ENCODE measurements at regions not wholly inside any gene's neighbourhood (a gene's known extent, or its start where the extent isn't known, plus 50 kb on each side); places are given as distances from the start of the nearest gene placed in this dataset.
A peak's percentile ranks its signal among the peaks of the same experiment; 100 is the strongest.
"Not testable (repeated sequence)": the region's sequence is repeated elsewhere in the genome, so short reads cannot be mapped to it uniquely, and the experiment has no call there.

DNA sequence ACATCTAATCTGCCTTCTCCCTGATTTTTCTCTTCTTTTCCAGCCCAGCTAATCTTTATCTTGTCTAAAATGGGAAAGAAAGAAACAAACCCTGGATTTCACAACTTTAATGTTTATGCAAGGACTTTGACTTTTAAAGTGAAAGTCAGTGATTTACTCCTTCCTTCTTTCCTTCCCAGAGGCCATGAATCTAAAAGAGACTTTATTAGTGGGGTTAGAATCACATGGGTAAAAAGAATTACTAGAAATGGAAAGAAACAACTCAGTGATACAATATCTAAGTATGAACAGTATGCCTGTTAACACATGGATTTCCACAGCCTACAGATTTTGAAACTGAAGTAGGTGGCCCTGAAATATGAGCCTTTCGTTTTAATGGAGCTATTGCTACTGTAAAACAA is 59.8 kb upstream of the KCNK2 start:
- TF ChIP-seq, protein P1, sequence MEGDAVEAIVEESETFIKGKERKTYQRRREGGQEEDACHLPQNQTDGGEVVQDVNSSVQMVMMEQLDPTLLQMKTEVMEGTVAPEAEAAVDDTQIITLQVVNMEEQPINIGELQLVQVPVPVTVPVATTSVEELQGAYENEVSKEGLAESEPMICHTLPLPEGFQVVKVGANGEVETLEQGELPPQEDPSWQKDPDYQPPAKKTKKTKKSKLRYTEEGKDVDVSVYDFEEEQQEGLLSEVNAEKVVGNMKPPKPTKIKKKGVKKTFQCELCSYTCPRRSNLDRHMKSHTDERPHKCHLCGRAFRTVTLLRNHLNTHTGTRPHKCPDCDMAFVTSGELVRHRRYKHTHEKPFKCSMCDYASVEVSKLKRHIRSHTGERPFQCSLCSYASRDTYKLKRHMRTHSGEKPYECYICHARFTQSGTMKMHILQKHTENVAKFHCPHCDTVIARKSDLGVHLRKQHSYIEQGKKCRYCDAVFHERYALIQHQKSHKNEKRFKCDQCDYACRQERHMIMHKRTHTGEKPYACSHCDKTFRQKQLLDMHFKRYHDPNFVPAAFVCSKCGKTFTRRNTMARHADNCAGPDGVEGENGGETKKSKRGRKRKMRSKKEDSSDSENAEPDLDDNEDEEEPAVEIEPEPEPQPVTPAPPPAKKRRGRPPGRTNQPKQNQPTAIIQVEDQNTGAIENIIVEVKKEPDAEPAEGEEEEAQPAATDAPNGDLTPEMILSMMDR (IDR thresholded peaks at IDR 0.05; ENCODE audit: insufficient read depth, low read depth, low read length) = no peak
- DNase-seq (ENCODE audit: low read depth) = peak; percentile 95
- no peak overlapping the region for H3K4me3 ChIP-seq (ENCODE audit: low read depth, low read length)

DNA sequence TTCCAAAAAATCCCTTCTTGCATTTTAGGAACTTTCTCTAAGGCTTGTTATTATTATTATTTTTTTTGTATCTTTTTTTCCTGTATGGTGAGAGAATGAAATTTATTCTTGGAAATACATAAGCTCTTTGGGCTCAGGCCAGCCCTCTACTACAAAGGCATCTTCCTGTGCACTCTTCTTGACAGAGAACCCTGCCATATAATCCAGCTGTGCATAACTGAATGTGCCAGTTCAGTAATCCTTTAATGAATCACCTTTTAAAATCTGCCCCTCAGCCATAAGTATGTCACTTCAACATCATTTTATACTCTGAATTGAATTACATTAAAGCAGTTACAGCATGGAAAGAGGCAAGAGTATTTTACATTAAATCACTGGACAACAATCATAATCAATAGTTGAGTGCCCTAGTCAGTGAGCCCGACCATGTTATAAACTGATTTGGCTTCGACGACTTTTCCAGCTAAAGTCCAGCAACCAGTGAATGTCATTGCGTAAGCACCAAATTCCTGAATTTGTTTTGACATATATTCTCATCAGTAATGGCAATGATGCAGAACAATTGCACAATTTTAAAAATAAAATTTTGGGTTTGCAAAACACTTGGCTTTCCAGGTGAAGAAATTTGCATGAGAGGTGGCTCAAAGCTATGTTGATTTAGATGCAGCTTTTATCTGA is 59.2 kb upstream of the KCNK2 start:
- DNase-seq (ENCODE audit: low read depth) = peak; percentile 73

DNA sequence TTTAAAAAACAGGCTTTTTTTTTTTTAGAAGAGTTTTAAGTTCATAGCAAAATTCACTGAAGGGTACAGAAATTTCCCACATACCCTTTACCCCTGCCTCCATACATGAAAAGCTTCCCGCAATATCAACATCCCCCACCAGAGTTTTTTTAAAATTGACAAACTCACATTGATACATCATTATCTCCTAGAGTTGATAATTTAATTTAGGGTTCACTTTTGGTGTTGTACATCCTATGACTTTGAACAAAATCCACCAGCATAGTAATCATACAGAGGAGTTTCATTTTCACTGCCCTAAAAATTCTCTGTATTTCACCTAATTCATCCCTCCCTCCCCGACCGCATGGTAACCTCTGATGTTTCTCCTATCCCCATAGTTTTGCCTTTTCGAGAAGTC is 53.6 kb upstream of the KCNK2 start:
- TF ChIP-seq, protein P1 (IDR thresholded peaks at IDR 0.05; ENCODE audit: insufficient read depth, low read depth, low read length) = no peak

More for the DNA sequence above, 59.2 kb upstream of the KCNK2 start:
- H3K4me3 ChIP-seq (ENCODE audit: low read depth, low read length) = peak overlapping the region; percentile 2
- TF ChIP-seq, protein P1 (IDR thresholded peaks at IDR 0.05; ENCODE audit: insufficient read depth, low read depth, low read length) = no peak

DNA sequence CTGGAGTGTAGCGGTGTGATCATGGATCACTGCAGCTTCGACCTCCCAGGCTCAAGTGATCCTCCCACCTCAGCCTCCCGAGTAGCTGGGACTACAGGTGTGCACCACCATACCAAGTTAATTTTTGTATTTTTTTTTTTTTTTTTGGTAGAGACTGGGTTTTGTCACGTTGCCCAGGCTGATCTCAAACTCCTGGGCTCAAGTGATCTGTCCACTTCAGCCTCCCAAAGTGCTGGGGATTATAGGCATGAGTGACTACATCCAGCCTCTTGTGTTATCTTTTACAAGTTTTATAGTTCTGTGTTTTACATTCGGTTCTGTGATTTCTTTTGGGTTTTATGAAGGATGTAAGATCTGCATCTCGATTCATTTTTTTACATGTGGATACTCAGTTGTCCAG is 52.0 kb upstream of the KCNK2 start:
- not testable (repeated sequence) for DNase-seq (ENCODE audit: low read depth); H3K4me3 ChIP-seq (ENCODE audit: low read depth, low read length)

More for the DNA sequence above, 53.6 kb upstream of the KCNK2 start:
- no peak for DNase-seq (ENCODE audit: low read depth)
- no peak overlapping the region for H3K4me3 ChIP-seq (ENCODE audit: low read depth, low read length)

DNA sequence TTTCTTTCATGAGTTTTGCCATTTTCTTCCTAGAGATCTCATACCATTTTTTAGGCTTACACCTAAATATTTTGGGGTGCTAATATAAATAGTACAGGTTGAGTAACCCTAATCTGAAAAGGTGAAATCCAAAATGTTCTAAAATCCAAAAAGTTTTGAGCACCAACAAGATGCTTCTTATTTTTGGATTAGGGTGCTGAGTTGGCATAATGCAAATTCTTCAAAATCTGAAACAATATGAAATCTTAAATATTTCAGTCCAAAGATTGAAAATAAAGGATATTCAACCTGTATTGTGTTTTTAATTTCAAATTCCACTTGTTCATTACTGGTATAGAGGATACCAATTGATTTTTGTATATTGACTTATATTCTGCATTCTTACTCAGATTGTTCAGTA is 51.1 kb upstream of the KCNK2 start:
- DNase-seq (ENCODE audit: low read depth) = no peak
- no peak overlapping the region for H3K4me3 ChIP-seq (ENCODE audit: low read depth, low read length)
- TF ChIP-seq, protein P1 (IDR thresholded peaks at IDR 0.05; ENCODE audit: insufficient read depth, low read depth, low read length) = no peak
